ENCODE measurements at regions not wholly inside any gene's neighbourhood (a gene's known extent, or its start where the extent isn't known, plus 50 kb on each side); places are given as distances from the start of the nearest gene placed in this dataset.

DNA sequence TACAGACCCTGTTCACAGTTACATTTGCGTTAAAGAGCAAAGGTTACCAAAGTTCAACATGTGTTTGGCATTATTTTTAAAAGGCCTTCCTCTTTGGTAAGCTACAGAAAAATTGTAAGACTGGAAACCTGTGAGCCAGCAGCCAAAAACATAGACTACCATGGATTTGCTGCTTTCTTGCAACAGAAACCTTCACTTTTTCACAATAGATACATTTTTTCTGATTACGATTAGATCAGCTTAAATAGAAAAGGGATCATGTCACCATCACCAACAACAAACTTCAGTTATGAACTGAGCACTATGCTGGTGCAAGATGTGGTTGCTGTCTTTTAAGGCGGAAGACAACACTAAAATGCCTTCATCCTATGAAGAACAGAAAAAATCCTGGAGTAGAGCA lies 112.3 kb upstream of the MARCKS start:
- Histone ChIP-seq H3K27ac (ENCODE audit: low read depth, low read length) (no peak overlapping the region), H3K9me3 (ENCODE audit: control insufficient read depth in 1 of 2, insufficient read depth in 1 of 2, low read depth in 1 of 2, low read length in 2 of 2) (no peaks in the 10 kb centered on the region), H3K79me2 (ENCODE audit: insufficient read depth, low read length) (no peaks in the 10 kb centered on the region), H3K4me1 (ENCODE audit: control insufficient read depth in 1 of 2, insufficient read depth in 2 of 2, low read length in 2 of 2) (no peaks in the 10 kb centered on the region), H3K9me2 (ENCODE audit: insufficient read depth) (no peaks in the 10 kb centered on the region), H3K4me3 (replicated peaks in 1 of 2; ENCODE audit: low read depth in 1 of 2, low read length in 2 of 2) (no peak overlapping the region), H3K4me2 (ENCODE audit: low read length) (no peak overlapping the region), H3K9ac (ENCODE audit: low read length) (no peak overlapping the region), H3K27me3 (ENCODE audit: insufficient read depth, low read length) (no peaks in the 10 kb centered on the region), H2AFZ (ENCODE audit: low read depth, low read length, poor library complexity, severe bottlenecking) (no peak overlapping the region), H3K36me3 (ENCODE audit: control insufficient read depth in 1 of 2, insufficient read depth in 2 of 2, low read length in 2 of 2) (no peaks in the 10 kb centered on the region), H4K20me1 (ENCODE audit: insufficient read depth) (no peaks in the 10 kb centered on the region)
- ChIA-PET RAD21 (ENCODE audit: low non-redundant PET in 1 of 2, low total read pairs in 2 of 2, uncharacterized antibody in 2 of 2, unreplicated experiment in 2 of 2) (no interaction called here), CTCF (no interaction called here), POLR2A (no interaction called here)
- no peak for TF ChIP-seq SRF (IDR thresholded peaks at IDR 0.05; ENCODE audit: low read depth)
- TF ChIP-seq, protein P1, sequence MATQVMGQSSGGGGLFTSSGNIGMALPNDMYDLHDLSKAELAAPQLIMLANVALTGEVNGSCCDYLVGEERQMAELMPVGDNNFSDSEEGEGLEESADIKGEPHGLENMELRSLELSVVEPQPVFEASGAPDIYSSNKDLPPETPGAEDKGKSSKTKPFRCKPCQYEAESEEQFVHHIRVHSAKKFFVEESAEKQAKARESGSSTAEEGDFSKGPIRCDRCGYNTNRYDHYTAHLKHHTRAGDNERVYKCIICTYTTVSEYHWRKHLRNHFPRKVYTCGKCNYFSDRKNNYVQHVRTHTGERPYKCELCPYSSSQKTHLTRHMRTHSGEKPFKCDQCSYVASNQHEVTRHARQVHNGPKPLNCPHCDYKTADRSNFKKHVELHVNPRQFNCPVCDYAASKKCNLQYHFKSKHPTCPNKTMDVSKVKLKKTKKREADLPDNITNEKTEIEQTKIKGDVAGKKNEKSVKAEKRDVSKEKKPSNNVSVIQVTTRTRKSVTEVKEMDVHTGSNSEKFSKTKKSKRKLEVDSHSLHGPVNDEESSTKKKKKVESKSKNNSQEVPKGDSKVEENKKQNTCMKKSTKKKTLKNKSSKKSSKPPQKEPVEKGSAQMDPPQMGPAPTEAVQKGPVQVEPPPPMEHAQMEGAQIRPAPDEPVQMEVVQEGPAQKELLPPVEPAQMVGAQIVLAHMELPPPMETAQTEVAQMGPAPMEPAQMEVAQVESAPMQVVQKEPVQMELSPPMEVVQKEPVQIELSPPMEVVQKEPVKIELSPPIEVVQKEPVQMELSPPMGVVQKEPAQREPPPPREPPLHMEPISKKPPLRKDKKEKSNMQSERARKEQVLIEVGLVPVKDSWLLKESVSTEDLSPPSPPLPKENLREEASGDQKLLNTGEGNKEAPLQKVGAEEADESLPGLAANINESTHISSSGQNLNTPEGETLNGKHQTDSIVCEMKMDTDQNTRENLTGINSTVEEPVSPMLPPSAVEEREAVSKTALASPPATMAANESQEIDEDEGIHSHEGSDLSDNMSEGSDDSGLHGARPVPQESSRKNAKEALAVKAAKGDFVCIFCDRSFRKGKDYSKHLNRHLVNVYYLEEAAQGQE (IDR thresholded peaks at IDR 0.05; ENCODE audit: low read depth) = no peak
- TF ChIP-seq, protein P2, sequence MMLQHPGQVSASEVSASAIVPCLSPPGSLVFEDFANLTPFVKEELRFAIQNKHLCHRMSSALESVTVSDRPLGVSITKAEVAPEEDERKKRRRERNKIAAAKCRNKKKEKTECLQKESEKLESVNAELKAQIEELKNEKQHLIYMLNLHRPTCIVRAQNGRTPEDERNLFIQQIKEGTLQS (IDR thresholded peaks at IDR 0.05) = no peak
- no peak for TF ChIP-seq POLR2A (IDR thresholded peaks at IDR 0.05; ENCODE audit: borderline replicate concordance, extremely low read depth, insufficient read depth, insufficient read length)
- TF ChIP-seq TCF7L2 (IDR thresholded peaks at IDR 0.05; ENCODE audit: borderline replicate concordance, extremely low read depth, insufficient read depth, insufficient read length) = no peak
- ATAC-seq (no peak), DNase-seq (ENCODE audit: low read depth, low spot score) (no peak)
- intact Hi-C loops (cut with micrococcal nuclease) = no loop called here
- no TSS peak for BruUV-seq (replicated peaks)

DNA sequence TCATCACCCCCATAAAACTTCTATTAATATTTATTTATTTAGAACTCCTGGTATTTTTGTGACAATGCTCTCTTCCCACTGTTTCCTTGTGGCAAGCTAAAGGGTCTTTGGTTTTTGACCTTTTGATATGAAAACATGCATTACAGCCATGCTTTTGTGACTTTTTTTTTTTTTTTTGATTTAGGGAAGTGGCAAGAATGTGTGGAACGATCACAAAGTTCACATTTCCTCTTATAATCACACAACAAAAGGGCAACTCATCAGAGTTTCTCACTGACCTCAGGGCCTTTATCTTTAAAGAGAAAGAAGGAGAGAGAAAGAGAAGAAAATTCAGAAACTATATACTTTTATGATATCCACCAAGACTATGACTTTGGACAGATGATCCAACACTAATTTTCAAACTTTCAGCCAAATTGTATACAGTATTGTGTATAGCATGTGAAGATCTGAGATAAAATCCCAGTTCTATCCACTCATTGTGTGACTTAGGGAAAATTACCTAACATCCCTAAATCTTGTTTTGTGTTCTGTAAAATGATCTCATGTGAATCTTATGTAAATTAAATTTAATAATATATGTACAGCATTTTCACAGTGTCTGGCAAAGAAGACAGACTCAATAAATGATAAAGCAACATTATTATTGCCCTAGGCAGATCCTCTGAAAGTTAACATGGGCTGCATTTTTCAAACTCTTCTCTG lies 106.8 kb upstream of the MARCKS start:
- H3K4me3 ChIP-seq (replicated peaks in 1 of 2; ENCODE audit: low read depth in 1 of 2, low read length in 2 of 2) = no peak overlapping the region
- H3K4me2 ChIP-seq (ENCODE audit: low read length) = no peak overlapping the region
- ChIA-PET RAD21 (ENCODE audit: low non-redundant PET in 1 of 2, low total read pairs in 2 of 2, uncharacterized antibody in 2 of 2, unreplicated experiment in 2 of 2) (no interaction called here), POLR2A (no interaction called here), CTCF (no interaction called here)
- H3K9me2 ChIP-seq (ENCODE audit: insufficient read depth) = no peaks in the 10 kb centered on the region
- DNase-seq (ENCODE audit: low read depth, low spot score) (no peak), ATAC-seq (no peak)
- no peaks in the 10 kb centered on the region for H3K36me3 ChIP-seq (ENCODE audit: control insufficient read depth in 1 of 2, insufficient read depth in 2 of 2, low read length in 2 of 2)
- H2AFZ ChIP-seq (ENCODE audit: low read depth, low read length, poor library complexity, severe bottlenecking) = no peak overlapping the region
- BruUV-seq (replicated peaks) = no TSS peak
- H3K4me1 ChIP-seq (ENCODE audit: control insufficient read depth in 1 of 2, insufficient read depth in 2 of 2, low read length in 2 of 2) = no peaks in the 10 kb centered on the region
- H3K27me3 ChIP-seq (ENCODE audit: insufficient read depth, low read length) = no peaks in the 10 kb centered on the region
- no peaks in the 10 kb centered on the region for H4K20me1 ChIP-seq (ENCODE audit: insufficient read depth)
- H3K27ac ChIP-seq (ENCODE audit: low read depth, low read length) = no peak overlapping the region
- no peak overlapping the region for H3K9ac ChIP-seq (ENCODE audit: low read length)
- H3K79me2 ChIP-seq (ENCODE audit: insufficient read depth, low read length) = no peaks in the 10 kb centered on the region
- intact Hi-C loops (cut with micrococcal nuclease) = no loop called here
- no peaks in the 10 kb centered on the region for H3K9me3 ChIP-seq (ENCODE audit: control insufficient read depth in 1 of 2, insufficient read depth in 1 of 2, low read depth in 1 of 2, low read length in 2 of 2)
- TF ChIP-seq POLR2AphosphoS5 (IDR thresholded peaks at IDR 0.05; ENCODE audit: low read depth, low read length) (no peak), POLR2A (IDR thresholded peaks at IDR 0.05; ENCODE audit: borderline replicate concordance, extremely low read depth, insufficient read depth, insufficient read length) (no peak), CBX3 (IDR thresholded peaks at IDR 0.05; ENCODE audit: low read depth) (no peak), SRF (IDR thresholded peaks at IDR 0.05; ENCODE audit: low read depth) (no peak), RAD21 (IDR thresholded peaks at IDR 0.05; ENCODE audit: low read depth) (no peak), CEBPB (IDR thresholded peaks at IDR 0.05; ENCODE audit: low read depth) (no peak), YY1 (IDR thresholded peaks at IDR 0.05; ENCODE audit: extremely low read depth, insufficient replicate concordance, low read depth, low read length) (no peak), JUND (IDR thresholded peaks at IDR 0.05) (no peak), SIN3A (IDR thresholded peaks at IDR 0.05; ENCODE audit: low read depth) (no peak), FOSL1 (IDR thresholded peaks at IDR 0.05; ENCODE audit: low read depth) (no peak)
- TF ChIP-seq, protein P3, sequence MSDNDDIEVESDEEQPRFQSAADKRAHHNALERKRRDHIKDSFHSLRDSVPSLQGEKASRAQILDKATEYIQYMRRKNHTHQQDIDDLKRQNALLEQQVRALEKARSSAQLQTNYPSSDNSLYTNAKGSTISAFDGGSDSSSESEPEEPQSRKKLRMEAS (IDR thresholded peaks at IDR 0.05) = no peak
- TF ChIP-seq, protein P4, sequence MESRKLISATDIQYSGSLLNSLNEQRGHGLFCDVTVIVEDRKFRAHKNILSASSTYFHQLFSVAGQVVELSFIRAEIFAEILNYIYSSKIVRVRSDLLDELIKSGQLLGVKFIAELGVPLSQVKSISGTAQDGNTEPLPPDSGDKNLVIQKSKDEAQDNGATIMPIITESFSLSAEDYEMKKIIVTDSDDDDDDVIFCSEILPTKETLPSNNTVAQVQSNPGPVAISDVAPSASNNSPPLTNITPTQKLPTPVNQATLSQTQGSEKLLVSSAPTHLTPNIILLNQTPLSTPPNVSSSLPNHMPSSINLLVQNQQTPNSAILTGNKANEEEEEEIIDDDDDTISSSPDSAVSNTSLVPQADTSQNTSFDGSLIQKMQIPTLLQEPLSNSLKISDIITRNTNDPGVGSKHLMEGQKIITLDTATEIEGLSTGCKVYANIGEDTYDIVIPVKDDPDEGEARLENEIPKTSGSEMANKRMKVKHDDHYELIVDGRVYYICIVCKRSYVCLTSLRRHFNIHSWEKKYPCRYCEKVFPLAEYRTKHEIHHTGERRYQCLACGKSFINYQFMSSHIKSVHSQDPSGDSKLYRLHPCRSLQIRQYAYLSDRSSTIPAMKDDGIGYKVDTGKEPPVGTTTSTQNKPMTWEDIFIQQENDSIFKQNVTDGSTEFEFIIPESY (IDR thresholded peaks at IDR 0.05; ENCODE audit: extremely low read depth, insufficient replicate concordance, low read length) = no peak
